ENCODE measurements at regions not wholly inside any gene's neighbourhood (a gene's known extent, or its start where the extent isn't known, plus 50 kb on each side); places are given as distances from the start of the nearest gene placed in this dataset.

DNA sequence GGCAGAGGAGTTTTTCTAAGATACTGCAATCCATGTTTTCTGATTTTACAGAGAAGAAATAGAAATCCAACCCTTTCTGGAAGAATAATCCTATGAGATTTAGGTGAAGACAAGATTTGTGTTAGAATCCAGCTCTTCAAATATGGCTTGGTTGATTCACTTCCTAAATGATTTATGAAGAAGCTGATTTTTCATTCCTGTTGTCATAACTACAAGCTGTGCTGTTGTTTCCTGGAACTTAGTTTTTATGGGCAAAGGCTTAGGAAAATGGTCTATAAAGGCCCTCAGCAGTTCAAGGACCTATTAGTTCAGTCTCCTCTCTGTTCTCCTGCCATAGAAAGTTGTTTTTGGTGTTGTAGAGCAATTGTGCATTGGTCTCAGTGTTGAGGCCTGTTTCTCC lies 174.2 kb upstream of the FAM20A start:
- peaks cover 5 to 14% of the 10 kb centered on the region in 2 donors for H3K4me1 ChIP-seq (ENCODE audit: control insufficient read depth in 1 of 2, low read depth in 2 of 2)

DNA sequence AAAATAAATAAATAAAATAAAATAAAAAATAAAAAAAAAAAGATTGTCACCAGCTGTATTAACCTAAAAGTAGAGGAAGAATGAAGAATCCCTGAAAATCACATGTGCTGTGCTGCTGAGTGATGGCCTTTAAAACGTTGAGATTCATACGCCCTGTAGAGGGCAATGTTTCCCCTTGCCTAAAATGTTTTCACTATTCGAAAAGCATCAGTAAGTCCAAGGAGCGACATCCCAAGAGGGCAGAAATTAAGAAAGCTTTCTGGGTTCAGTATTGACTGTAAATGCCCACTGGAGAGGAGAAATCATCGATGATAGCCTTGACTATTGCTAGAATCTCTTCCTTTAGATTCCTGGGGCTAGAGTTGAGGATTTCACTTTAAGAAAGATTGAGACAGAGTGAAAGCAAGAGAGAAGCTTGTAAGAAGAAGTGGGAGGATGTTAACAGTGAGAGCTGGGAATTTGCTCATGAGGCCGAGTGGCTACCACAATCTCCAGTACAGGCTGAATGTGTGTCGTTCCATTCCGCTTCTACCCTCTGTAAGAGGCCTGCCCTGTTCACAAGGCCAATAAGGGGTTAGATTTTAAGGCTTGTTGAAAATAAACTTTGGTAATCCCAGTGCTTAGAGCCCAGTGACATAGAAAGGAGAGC lies 170.8 kb upstream of the FAM20A start:
- DNase-seq (ENCODE audit: low spot score) (no peak), ATAC-seq (ENCODE audit: insufficient number of reproducible peaks, low FRiP score, low read depth) (no peak)
- H3K4me3 ChIP-seq: peak overlapping the region; percentile 60
- H3K27me3 ChIP-seq (replicated peaks; ENCODE audit: insufficient read depth): no peaks in the 10 kb centered on the region
- peak overlapping the region in 1 of 2 donors; percentile 22 for H3K27ac ChIP-seq
- H3K4me1 ChIP-seq (ENCODE audit: control insufficient read depth in 1 of 2, low read depth in 2 of 2): peaks cover 2 to 11% of the 10 kb centered on the region in 2 donors
- H3K9me3 ChIP-seq: no peaks in the 10 kb centered on the region
- H3K36me3 ChIP-seq: no peaks in the 10 kb centered on the region
- TF ChIP-seq, protein P1, sequence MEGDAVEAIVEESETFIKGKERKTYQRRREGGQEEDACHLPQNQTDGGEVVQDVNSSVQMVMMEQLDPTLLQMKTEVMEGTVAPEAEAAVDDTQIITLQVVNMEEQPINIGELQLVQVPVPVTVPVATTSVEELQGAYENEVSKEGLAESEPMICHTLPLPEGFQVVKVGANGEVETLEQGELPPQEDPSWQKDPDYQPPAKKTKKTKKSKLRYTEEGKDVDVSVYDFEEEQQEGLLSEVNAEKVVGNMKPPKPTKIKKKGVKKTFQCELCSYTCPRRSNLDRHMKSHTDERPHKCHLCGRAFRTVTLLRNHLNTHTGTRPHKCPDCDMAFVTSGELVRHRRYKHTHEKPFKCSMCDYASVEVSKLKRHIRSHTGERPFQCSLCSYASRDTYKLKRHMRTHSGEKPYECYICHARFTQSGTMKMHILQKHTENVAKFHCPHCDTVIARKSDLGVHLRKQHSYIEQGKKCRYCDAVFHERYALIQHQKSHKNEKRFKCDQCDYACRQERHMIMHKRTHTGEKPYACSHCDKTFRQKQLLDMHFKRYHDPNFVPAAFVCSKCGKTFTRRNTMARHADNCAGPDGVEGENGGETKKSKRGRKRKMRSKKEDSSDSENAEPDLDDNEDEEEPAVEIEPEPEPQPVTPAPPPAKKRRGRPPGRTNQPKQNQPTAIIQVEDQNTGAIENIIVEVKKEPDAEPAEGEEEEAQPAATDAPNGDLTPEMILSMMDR (IDR thresholded peaks at IDR 0.05): peak; percentile 50

More for the DNA sequence above, 174.2 kb upstream of the FAM20A start:
- Histone ChIP-seq H3K27me3 (replicated peaks; ENCODE audit: insufficient read depth) (no peaks in the 10 kb centered on the region), H3K9me3 (no peaks in the 10 kb centered on the region), H3K27ac (peak overlapping the region; percentile 31 to 32), H3K36me3 (no peaks in the 10 kb centered on the region), H3K4me3 (no peak overlapping the region)
- TF ChIP-seq, protein P1 (IDR thresholded peaks at IDR 0.05): no peak
- ATAC-seq (ENCODE audit: insufficient number of reproducible peaks, low FRiP score, low read depth) (no peak), DNase-seq (ENCODE audit: low spot score) (no peak)

DNA sequence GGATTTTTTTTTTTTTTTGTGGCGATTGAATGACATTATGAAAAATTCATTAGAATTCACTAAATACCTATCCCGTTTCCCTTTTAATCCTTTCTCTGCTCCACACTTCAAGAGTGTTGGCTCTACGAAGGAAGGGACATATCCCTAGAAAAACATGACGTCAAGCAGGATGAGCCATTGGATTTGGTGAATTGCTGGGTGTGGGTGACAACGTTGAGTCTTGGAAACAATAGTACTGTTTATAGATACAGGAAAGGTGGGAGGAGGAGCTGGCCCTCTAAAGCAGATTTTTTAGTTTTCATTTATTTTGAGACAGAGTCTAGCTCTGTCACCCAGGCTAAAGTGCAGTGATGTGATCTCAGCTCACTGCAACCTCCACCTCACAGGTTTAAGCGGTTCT lies 167.6 kb upstream of the FAM20A start:
- Histone ChIP-seq H3K9me3 (no peaks in the 10 kb centered on the region), H3K4me3 (no peak overlapping the region), H3K27me3 (replicated peaks; ENCODE audit: insufficient read depth) (no peaks in the 10 kb centered on the region), H3K36me3 (no peaks in the 10 kb centered on the region), H3K4me1 (ENCODE audit: control insufficient read depth in 1 of 2, low read depth in 2 of 2) (no peaks in the 10 kb centered on the region), H3K27ac (no peak overlapping the region)
- TF ChIP-seq, protein P1 (IDR thresholded peaks at IDR 0.05): no peak
- no peak for ATAC-seq (ENCODE audit: insufficient number of reproducible peaks, low FRiP score, low read depth)
- no peak for DNase-seq (ENCODE audit: low spot score)

DNA sequence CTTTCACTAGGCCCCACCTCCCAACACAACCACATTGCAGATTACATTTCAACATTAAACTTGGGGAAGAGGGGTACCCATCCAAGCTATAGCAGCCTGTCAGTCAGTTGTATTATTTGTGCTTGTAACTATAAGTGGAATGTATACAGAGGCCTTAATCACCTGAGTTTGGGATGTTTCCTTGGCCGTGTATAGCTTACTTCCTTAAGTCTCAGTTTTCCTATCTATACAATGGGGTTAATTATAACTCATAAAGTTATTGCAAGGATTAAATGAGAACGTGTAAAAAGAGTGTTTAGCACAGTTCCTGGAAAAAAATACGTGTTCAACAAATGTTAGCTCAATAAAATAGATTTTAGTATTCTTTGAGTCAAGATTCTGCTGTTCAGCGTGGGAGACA lies 165.5 kb upstream of the FAM20A start:
- Histone ChIP-seq H3K27me3 (replicated peaks; ENCODE audit: insufficient read depth) (no peaks in the 10 kb centered on the region), H3K27ac (no peak overlapping the region), H3K9me3 (no peaks in the 10 kb centered on the region), H3K4me3 (no peak overlapping the region), H3K36me3 (no peaks in the 10 kb centered on the region), H3K4me1 (ENCODE audit: control insufficient read depth in 1 of 2, low read depth in 2 of 2) (no peaks in the 10 kb centered on the region)
- ATAC-seq (ENCODE audit: insufficient number of reproducible peaks, low FRiP score, low read depth) (no peak), DNase-seq (ENCODE audit: low spot score) (no peak)
- TF ChIP-seq, protein P1 (IDR thresholded peaks at IDR 0.05): no peak

DNA sequence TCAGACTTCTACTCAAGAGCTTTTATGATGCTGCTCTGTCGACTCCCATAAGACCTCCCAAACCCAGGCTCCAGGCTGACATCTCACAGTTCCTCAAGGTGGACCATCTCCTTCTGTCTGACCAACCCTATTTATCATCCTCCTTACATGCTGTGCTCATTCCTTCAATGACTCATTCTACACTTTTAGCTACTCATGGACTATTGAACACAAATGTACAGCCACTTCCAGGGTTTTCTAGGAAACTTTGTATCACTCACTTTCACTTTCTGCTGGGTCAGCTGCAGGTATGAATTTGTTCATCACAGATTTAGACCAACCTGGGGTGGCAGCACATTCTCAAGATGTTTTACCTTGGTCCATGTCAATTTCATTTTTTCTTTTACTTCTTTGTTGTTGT lies 162.4 kb upstream of the FAM20A start:
- H3K4me1 ChIP-seq (ENCODE audit: control insufficient read depth in 1 of 2, low read depth in 2 of 2): peaks cover 3 to 8% of the 10 kb centered on the region in 2 donors
- H3K4me3 ChIP-seq: no peak overlapping the region
- ATAC-seq (ENCODE audit: insufficient number of reproducible peaks, low FRiP score, low read depth) (no peak), DNase-seq (ENCODE audit: low spot score) (no peak)
- no peak overlapping the region for H3K27ac ChIP-seq
- TF ChIP-seq, protein P1 (IDR thresholded peaks at IDR 0.05): no peak
- H3K27me3 ChIP-seq (replicated peaks; ENCODE audit: insufficient read depth): no peaks in the 10 kb centered on the region
- H3K9me3 ChIP-seq: no peaks in the 10 kb centered on the region
- no peaks in the 10 kb centered on the region for H3K36me3 ChIP-seq

All from thoracic aorta (tissue), 2 donors.